MCF 10A (cell line): ENCODE measurements at regions not wholly inside any gene's neighbourhood (a gene's known extent, or its start where the extent isn't known, plus 50 kb on each side); places are given as distances from the start of the nearest gene placed in this dataset.

Experiments used
- BruUV-seq: library from RNA; stranded (reverse); fragments of 400-500 nt; replicated peaks from 2 replicates; lab custom pipeline; 2021; lab: Mats Ljungman, UMichigan
- CTCF ChIA-PET: fragments of 300-600 bp; sonication (Branson Sonifier 250); formaldehyde crosslinking; extraction: SDS; loops from one replicate; lab custom pipeline; 2021; ENCODE audit warnings: antibody characterized with exemption, inconsistent platforms; lab: Yijun Ruan, JAX
- POLR2A ChIA-PET: fragments of 300-600, 350-650 bp; sonication (Branson Sonifier 250); formaldehyde crosslinking; extraction: SDS; loops from one replicate; lab custom pipeline; 2020; ENCODE audit warnings: antibody characterized with exemption, inconsistent platforms; lab: Yijun Ruan, JAX
- DNase-seq: peaks from one replicate; pipeline ENCODE4 v3.0.0-alpha.2; 2018; ENCODE audit not compliant: unreplicated experiment
- H3K27ac Mint-ChIP-seq: one replicate; pipeline ENCODE4 v1.8.0; 2022; ENCODE audit warnings: mild to moderate bottlenecking, low read depth, mixed read lengths; ENCODE audit not compliant: unreplicated experiment
- H3K27me3 Mint-ChIP-seq: one replicate; pipeline ENCODE4 v1.8.0; 2022; ENCODE audit warnings: mixed read lengths; ENCODE audit not compliant: insufficient read depth, unreplicated experiment
- H3K36me3 Mint-ChIP-seq: one replicate; pipeline ENCODE4 v1.8.0; 2022; ENCODE audit warnings: mild to moderate bottlenecking, moderate library complexity, mixed read lengths; ENCODE audit not compliant: insufficient read depth, unreplicated experiment
- H3K4me1 Mint-ChIP-seq: one replicate; pipeline ENCODE4 v1.8.0; 2022; ENCODE audit warnings: mixed read lengths; ENCODE audit not compliant: insufficient read depth, unreplicated experiment
- H3K4me3 Mint-ChIP-seq: one replicate; pipeline ENCODE4 v1.8.0; 2022; ENCODE audit warnings: mild to moderate bottlenecking, moderate library complexity, mixed read lengths; ENCODE audit not compliant: unreplicated experiment
- H3K9me3 Mint-ChIP-seq: one replicate; pipeline ENCODE4 v1.8.0; 2022; ENCODE audit warnings: mixed read lengths; ENCODE audit not compliant: unreplicated experiment
- intact Hi-C: fragments of 100-400 bp; cut with micrococcal nuclease; formaldehyde crosslinking; loops from 2 replicates; pipeline ENCODE4 v1.14.1; 2022
- TF ChIP-seq, protein P1 (sequence below): fragments of 200-600 bp; IDR thresholded peaks from one replicate; pipeline ENCODE4 v1.8.0; 2022; ENCODE audit warnings: antibody characterized with exemption, mild to moderate bottlenecking; ENCODE audit not compliant: unreplicated experiment

DNA sequence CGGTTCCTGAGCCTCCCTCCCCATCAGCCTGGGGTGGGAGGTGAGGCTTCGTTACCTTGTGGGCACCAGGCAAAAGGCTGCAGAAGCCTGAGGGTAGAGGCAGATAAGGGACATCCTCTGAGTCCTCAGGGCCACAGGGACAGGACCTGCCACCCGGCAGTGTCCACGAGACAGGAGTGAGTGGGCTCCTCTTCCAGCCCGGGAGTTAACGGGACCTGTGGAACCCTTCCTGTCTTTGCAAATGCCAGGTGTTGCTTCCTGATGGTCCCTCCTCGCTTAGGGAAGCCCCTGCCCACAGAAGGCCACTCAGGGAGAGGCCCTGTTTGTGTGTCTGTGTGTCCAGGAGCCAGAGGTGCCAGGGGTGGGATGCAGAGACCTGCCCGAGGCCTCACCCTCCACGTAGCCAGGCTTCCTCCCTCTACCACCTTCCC, 111.1 kb upstream of the ALDH1A3 start:
- H3K4me1 Mint-ChIP-seq, result no peaks in the 10 kb centered on the region
- H3K4me3 Mint-ChIP-seq, result no peak overlapping the region
- no peak for DNase-seq
- BruUV-seq, result no TSS peak
- H3K27ac Mint-ChIP-seq, result no peak overlapping the region
- no peaks in the 10 kb centered on the region for H3K36me3 Mint-ChIP-seq
- intact Hi-C loops, result no loop called here
- H3K9me3 Mint-ChIP-seq, result no peaks in the 10 kb centered on the region
- TF ChIP-seq, protein P1, sequence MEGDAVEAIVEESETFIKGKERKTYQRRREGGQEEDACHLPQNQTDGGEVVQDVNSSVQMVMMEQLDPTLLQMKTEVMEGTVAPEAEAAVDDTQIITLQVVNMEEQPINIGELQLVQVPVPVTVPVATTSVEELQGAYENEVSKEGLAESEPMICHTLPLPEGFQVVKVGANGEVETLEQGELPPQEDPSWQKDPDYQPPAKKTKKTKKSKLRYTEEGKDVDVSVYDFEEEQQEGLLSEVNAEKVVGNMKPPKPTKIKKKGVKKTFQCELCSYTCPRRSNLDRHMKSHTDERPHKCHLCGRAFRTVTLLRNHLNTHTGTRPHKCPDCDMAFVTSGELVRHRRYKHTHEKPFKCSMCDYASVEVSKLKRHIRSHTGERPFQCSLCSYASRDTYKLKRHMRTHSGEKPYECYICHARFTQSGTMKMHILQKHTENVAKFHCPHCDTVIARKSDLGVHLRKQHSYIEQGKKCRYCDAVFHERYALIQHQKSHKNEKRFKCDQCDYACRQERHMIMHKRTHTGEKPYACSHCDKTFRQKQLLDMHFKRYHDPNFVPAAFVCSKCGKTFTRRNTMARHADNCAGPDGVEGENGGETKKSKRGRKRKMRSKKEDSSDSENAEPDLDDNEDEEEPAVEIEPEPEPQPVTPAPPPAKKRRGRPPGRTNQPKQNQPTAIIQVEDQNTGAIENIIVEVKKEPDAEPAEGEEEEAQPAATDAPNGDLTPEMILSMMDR, result no peak
- ChIA-PET CTCF (no interaction called here), POLR2A (no interaction called here)
- no peaks in the 10 kb centered on the region for H3K27me3 Mint-ChIP-seq

DNA sequence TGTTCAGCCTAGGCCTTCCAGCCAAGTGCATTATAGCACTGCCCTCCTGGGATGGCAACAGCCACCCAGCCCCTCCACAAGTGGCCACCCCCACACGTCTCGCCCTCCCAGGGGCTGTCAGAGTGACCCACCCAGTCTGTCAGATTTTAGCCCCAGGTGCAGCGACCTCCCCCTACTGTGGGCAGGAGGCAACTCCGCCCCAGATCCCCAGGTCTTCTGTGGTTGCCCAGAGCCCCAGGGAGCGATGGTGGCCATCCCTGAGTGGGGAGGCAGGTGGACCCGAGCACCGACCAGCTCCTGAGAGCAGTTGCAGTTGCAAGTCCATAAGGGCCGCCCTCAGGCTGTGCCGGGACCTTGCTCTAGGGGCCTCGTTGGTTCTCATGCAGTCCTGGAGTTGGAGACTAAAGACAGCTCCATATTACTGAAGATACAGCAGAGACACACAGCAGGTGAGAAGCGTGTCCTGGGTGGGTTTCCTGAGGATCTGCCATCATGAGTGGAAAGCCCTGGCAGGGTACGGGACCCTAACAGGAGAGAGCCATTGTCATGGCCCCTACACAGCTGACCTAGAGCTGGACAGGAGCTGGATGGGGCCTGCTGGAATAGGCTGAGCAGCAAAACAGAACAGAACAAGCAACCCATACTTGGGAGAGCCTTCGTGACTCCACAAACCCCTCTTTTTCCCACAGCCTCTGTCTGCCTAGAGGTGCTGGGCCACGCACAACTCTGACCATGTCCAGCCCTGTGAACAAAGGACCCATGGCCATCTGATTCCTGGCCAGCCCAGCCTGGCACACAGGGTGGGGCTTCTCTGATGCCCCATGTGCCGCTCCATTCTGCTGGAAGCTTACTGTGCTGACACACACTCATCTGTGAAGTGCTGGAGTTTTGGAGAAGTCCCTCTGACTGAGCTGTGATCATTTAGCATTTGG, 110.3 kb upstream of the ALDH1A3 start:
- TF ChIP-seq, protein P1, result no peak
- BruUV-seq, result no TSS peak
- POLR2A ChIA-PET, result no interaction called here
- Mint-ChIP-seq H3K9me3 (no peaks in the 10 kb centered on the region), H3K4me3 (no peak overlapping the region), H3K36me3 (no peaks in the 10 kb centered on the region), H3K27ac (no peak overlapping the region), H3K27me3 (no peaks in the 10 kb centered on the region), H3K4me1 (no peaks in the 10 kb centered on the region)
- intact Hi-C loops, result no loop called here
- CTCF ChIA-PET, result no interaction called here
- no peak for DNase-seq

DNA sequence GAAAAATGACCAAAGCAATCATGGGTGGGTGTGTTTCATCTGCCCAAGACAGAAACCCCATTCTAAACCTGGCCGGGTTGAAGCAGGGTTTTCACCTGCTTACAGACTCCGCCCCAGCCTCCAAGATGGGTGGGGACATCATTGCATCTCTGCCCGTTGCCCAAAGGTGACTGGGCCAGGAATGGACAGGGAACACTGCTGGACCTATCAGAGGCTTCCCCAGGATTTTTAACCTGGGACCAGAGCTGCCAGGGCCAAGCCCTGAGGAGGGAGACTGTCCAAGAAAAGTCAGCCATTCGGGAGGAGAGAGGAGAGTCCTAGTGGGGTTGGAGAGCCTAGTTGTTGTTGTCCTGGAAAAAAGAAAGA, 109.7 kb upstream of the ALDH1A3 start:
- Mint-ChIP-seq H3K27ac (no peak overlapping the region), H3K4me3 (no peak overlapping the region), H3K9me3 (no peaks in the 10 kb centered on the region), H3K36me3 (no peaks in the 10 kb centered on the region), H3K27me3 (no peaks in the 10 kb centered on the region), H3K4me1 (no peaks in the 10 kb centered on the region)
- POLR2A ChIA-PET, result interaction anchor here (1.0 kb wide), 1 partner anchor 57 kb away, joined by 4 read pairs; no protein-coding TSS in a partner anchor
- no peak for DNase-seq
- TF ChIP-seq, protein P1, result no peak
- no TSS peak for BruUV-seq
- intact Hi-C loops, result no loop called here
- CTCF ChIA-PET, result no interaction called here

DNA sequence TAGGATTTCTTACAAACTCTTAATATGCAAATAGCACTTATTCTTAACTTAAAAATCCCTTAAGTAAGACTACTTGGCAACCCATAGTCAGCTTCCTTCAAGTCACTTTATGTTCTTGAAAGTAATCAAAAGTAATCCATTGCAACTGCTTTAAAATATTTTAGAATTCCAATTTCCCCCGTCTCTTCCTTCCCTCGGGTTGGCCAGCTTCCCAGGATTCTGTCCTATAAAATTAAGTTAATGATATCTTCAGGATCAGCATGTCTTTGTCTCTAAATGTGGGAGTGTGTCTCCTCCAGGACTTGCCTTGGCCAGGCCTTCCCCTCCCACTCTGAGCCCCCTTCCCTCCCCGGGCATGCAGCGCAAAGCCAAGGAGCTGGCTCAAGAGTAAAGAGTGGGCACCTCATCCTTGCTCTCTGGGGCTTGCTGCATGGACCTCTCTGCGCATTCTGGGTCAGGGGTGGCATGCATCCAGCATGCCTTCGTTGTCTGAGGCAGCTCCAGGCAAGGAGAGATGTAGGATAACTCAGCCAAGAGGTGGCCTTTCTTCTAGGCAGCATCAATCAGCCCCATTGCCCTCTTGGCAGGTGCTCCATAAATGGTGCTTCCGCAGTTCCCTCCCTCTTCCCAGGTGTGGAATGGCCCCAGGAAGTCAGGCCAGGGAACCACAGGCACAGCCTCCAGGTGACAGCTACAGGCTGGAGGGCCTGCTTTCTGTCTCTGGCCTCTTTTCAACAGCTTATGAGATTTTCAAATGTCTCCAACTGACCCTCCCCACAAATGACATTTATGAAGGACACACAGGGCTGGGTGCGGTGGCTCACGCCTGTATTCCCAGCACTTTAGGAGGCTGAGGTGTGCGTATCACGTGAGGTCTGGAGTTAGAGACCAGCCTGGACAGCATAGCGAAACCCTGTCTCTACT, 108.7 kb upstream of the ALDH1A3 start:
- no TSS peak for BruUV-seq
- CTCF ChIA-PET, result interaction anchor here (0.6 kb wide), 1 partner anchor 98 kb away, joined by 3 read pairs; no protein-coding TSS in a partner anchor
- Mint-ChIP-seq H3K27me3 (no peaks in the 10 kb centered on the region), H3K36me3 (no peaks in the 10 kb centered on the region), H3K9me3 (no peaks in the 10 kb centered on the region), H3K4me3 (no peak overlapping the region), H3K27ac (no peak overlapping the region), H3K4me1 (no peaks in the 10 kb centered on the region)
- DNase-seq, result no peak
- TF ChIP-seq, protein P1, result no peak
- intact Hi-C loops, result no loop called here
- POLR2A ChIA-PET, result interaction anchor here (1.0 kb wide), 1 partner anchor 57 kb away, joined by 4 read pairs; no protein-coding TSS in a partner anchor
